HG02623 (cell line): ENCODE measurements at regions not wholly inside any gene's neighbourhood (a gene's known extent, or its start where the extent isn't known, plus 50 kb on each side); places are given as distances from the start of the nearest gene placed in this dataset.

Experiments
- ATAC-seq: cut with Tn5 transposase; IDR thresholded peaks from one replicate; pipeline ENCODE4 v1.9.1; 2021; ENCODE audit warnings: moderate library complexity; ENCODE audit not compliant: unreplicated experiment

- no peak for ATAC-seq
Measured at GRCh38 chr10:2660276-2660675, 407.1 kb upstream of the PFKP start.

GRCh38 chr10:2659660-2660209 is 407.6 kb upstream of the PFKP start:
- no peak for ATAC-seq

GRCh38 chr10:2658780-2659179 is 408.6 kb upstream of the PFKP start:
- ATAC-seq: no peak

GRCh38 chr10:2650328-2650727 is 417.0 kb upstream of the PFKP start:
- no peak for ATAC-seq

DNA sequence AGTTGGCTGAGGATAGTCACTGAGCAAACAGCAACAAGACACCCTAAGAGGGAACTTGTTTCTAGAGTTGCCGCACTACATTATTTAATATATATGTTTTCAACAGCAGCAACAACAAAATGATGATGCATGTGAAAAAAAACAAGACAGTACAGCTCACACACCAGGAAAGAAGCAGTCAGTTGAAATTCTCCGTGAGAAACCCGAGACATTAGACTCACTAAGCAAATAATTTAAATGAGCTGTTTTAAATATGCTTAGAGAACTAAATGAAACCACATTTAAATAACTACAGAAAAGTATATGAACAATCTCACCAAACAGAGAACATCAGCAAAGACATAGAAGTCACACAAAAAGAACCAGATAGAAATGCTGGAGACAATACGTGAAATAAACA is 426.3 kb upstream of the PFKP start:
- no peak for ATAC-seq

- no peak for ATAC-seq
Measured at GRCh38 chr10:2633630-2634029, 433.7 kb upstream of the PFKP start.

DNA sequence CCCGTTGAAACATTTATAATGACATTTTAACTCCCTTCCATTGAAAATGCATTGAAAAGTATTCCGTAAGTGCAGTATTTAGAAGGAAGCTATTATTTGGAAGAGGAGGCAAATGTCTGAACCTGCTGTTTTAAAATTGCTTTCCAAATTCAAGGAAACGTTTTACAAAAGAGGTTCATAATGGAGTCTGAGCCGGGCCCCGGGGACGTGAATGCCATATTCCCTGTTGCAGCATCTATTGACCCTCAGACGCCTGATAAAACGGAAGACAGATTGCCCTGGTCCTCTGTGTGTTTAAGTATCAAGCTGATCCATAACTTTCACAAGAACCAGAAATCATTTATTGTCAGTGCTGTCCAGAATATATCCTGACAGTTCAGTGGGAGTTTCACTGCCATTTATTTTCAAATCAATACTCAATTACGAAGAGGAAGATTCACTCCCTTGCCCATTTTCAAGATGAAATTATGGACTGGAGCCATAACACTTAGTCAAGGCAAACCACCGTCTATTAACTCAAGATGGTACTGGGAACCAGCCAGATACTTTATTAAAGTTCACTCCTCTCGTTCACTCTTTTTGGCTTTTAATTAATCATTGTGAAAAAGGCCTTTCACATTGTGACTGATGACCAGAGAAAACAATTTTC is 435.7 kb upstream of the PFKP start:
- no peak for ATAC-seq

GRCh38 chr10:2628705-2629104 is 438.6 kb upstream of the PFKP start:
- no peak for ATAC-seq

- no peak for ATAC-seq
Measured at GRCh38 chr10:2627969-2628368, 439.4 kb upstream of the PFKP start.

GRCh38 chr10:2625094-2625493 is 442.3 kb upstream of the PFKP start:
- ATAC-seq: no peak

DNA sequence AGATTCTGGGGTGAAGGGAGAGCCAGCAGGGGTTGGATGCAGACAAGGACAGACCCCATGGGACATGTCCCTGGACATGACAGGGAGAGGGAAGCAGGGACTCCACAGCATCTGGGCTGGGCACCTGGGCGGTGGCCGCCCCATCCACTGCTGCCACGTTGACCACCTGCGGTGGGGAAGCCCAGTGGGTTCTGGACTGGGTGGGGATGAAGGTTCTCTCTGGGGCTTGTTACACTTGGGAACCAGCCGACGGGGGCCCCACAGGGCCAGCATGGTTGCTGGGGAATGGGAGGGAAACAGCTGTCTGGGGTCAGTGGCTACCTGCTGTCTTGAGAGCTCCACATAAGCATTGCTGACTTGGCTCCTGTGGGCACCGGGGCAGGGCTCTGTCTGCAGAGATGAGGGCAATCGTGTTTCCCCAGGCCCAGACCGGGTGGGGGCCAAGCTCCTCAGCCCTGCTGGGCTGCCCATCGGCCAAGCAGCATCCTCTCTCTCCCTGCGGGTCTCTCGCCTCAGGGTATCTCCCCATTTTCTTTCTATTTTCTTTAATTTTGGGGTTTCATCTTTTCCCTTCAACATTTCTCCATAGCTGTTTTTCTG is 443.6 kb upstream of the PFKP start:
- no peak for ATAC-seq

- no peak for ATAC-seq
Measured at GRCh38 chr10:2620827-2621521, 446.4 kb upstream of the PFKP start.

DNA sequence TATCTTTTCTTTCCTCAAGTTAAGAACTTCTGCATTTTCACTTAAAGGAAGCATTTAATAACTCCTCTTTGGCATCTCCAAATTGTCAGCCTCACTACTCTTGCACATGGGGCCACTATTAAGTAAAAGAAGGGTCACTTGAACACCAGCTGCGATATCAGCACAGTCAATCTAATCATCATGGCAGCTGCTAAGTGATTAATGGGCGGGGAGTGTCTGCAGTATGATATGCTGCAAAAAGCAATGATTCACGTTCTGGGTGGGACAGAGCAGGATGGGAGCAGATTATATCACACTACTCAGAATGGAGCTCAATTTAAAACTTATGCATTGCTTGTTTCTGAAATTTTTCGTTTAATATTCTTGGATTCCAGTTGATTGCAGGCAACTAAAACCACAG is 447.4 kb upstream of the PFKP start:
- no peak for ATAC-seq

GRCh38 chr10:2619472-2619871 is 447.9 kb upstream of the PFKP start:
- ATAC-seq: no peak

DNA sequence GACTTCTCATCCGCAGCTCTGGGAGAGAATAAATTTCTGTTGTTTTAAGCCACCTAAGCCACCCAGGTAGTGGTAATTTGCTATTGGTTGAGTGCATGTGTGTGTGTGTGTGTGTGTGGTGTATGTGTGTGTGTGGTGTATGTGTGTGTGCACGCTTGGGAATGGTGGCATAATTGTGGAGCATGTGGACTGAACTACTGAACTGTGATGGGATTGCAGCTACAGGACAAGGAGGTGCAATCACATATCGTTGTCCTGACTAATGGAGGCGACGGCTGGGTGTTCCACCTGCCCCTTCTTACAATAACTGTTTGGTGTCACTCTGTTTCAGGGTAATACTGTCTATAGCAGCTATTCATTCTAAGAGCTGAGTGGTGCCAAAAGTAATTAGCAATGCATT is 448.7 kb upstream of the PFKP start:
- ATAC-seq: no peak

- no peak for ATAC-seq
Measured at GRCh38 chr10:2616215-2616614, 451.1 kb upstream of the PFKP start.

GRCh38 chr10:2611603-2612002 is 455.7 kb upstream of the PFKP start:
- ATAC-seq: no peak

- ATAC-seq: no peak
Measured at GRCh38 chr10:2610946-2611345, 456.4 kb upstream of the PFKP start.

GRCh38 chr10:2604891-2605290 is 462.5 kb upstream of the PFKP start:
- ATAC-seq: no peak

DNA sequence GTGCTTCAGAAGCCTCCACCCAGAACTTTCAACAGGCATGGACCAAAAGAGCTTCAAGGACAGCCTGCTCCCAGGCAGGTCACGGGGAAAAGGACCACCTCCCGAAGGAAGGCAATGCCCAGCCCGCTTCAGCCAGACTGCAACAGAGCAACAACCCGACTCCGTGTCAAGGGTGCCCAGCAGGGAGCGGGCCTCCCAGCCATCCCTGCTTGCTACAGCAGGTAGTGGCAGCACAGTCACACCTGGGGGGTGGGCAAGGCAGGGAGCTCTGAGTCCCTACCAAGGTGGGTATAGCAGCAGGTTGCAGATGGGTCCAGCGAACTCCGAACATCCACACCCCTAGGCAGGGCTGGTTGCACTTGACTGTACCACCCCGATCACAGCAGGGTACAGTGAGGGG is 467.8 kb upstream of the PFKP start:
- ATAC-seq: no peak

DNA sequence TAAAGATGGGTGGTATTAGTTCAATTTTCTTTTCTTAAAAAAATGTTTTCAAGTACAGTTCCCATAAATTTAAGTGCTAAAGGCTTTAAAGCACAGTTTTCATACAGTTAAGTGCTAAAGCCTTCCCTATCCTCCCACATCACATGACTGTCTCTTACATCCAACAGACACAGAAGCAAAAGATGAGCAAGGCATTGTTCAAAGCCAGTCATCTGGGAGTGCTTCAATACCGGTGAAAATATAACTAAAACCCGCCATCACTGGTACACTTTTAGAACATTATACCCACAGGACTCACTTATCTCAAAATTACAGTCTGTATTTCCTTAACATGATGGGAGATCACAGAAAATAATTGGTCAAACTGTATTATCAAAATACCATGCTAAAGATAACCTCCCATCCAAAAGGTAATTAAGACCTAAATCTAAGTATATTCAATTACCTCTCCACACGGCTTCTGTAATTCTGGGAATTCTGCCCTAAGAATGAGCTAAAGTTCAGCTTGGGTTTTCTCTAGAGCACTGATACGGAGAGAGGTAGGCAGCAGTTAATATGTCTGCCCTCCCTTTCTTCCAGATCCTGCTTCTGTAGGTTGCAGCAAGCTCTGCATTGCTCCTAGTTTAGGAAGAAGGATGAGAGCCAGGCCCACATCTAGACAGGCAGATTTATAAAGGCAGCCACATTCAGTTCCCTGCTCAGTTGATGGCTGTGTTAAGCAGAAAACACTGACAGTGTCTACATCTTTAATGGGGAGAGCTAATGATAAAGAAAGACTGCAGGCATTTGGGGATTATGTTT is 474.8 kb upstream of the PFKP start:
- ATAC-seq: no peak
